Brain microvascular endothelial cell (primary cell): ENCODE measurements at regions not wholly inside any gene's neighbourhood (a gene's known extent, or its start where the extent isn't known, plus 50 kb on each side); places are given as distances from the start of the nearest gene placed in this dataset.

Experiments used
- DNase-seq: peaks from one replicate; pipeline ENCODE4 v3.0.0-alpha.2; 2020
- H3K27ac ChIP-seq: fragments of 250-450 bp; sonication (Bioruptor Pico); 2 replicates; pipeline ENCODE4 v1.5.1; 2020; ENCODE audit warnings: mild to moderate bottlenecking, moderate library complexity
- H3K27me3 ChIP-seq: fragments of 250-450 bp; sonication (Bioruptor Pico); replicated peaks from 2 replicates; pipeline ENCODE4 v1.5.1; 2020; ENCODE audit warnings: mild to moderate bottlenecking
- H3K36me3 ChIP-seq: fragments of 250-450 bp; sonication (Bioruptor Pico); replicated peaks from 2 replicates; pipeline ENCODE4 v1.5.1; 2020; ENCODE audit warnings: mild to moderate bottlenecking
- H3K4me3 ChIP-seq: 2 replicates; pipeline ENCODE4 v1.5.1; 2011; ENCODE audit warnings: low read depth, mild to moderate bottlenecking, control low read depth, low read length, moderate library complexity
- in situ Hi-C: cut with HindIII; loops from 2 replicates; pipeline ENCODE4 v1.10.0; 2017; ENCODE audit warnings: low sequenced_read_pairs, low pct_ligation_motif_present
- TF ChIP-seq, protein P1 (sequence below): IDR thresholded peaks from 2 replicates; pipeline ENCODE4 v1.5.1; 2011; ENCODE audit warnings: low read depth, mild to moderate bottlenecking, moderate library complexity, low read length, control low read depth, inconsistent platforms; ENCODE audit errors: missing control alignments

DNA sequence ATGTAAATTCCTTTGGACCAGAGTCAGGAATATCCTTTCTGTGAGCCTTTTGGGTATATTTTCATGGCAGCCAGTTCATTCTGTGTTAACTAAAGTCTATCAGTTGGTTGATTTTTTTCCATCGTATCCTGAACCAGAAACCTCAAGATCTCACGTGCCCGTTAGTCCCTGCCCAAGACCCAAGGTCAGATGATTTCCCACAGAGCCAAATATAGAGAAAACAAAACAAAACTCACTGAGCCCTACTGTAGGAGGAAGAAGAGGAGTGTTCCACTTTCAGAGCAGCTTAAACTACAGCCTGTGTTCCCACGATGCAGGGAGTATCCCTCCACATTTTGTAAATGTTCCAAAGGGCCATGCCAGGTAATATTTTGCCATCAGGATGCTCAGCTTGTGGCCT is 96.0 kb upstream of the ADO start:
- Histone ChIP-seq H3K36me3 (no peaks in the 10 kb centered on the region), H3K4me3 (no peak overlapping the region), H3K27ac (no peak overlapping the region), H3K27me3 (no peaks in the 10 kb centered on the region)
- TF ChIP-seq, protein P1, sequence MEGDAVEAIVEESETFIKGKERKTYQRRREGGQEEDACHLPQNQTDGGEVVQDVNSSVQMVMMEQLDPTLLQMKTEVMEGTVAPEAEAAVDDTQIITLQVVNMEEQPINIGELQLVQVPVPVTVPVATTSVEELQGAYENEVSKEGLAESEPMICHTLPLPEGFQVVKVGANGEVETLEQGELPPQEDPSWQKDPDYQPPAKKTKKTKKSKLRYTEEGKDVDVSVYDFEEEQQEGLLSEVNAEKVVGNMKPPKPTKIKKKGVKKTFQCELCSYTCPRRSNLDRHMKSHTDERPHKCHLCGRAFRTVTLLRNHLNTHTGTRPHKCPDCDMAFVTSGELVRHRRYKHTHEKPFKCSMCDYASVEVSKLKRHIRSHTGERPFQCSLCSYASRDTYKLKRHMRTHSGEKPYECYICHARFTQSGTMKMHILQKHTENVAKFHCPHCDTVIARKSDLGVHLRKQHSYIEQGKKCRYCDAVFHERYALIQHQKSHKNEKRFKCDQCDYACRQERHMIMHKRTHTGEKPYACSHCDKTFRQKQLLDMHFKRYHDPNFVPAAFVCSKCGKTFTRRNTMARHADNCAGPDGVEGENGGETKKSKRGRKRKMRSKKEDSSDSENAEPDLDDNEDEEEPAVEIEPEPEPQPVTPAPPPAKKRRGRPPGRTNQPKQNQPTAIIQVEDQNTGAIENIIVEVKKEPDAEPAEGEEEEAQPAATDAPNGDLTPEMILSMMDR, result no peak
- in situ Hi-C loops, result no loop called here
- DNase-seq, result no peak

DNA sequence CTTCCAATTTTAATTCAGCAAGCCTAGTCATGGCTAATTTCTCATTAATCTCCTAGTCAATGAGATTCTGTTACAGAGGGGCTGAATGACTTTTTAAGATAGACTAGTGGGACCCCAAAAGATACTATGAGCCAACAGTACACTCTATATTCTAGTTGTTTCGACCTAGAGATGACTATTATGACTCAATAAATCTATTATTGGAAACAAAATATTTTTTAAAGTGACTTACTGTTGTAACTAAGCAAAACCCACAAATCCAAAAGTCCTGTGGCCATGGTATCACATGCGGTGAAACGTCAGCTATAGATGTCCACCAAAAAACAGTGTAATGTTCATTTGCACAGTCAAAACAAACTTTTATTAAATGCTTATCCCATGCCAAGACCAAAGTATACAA is 95.3 kb upstream of the ADO start:
- Histone ChIP-seq H3K27me3 (no peaks in the 10 kb centered on the region), H3K4me3 (no peak overlapping the region), H3K36me3 (no peaks in the 10 kb centered on the region), H3K27ac (no peak overlapping the region)
- no peak for DNase-seq
- in situ Hi-C loops, result no loop called here
- TF ChIP-seq, protein P1, result no peak

DNA sequence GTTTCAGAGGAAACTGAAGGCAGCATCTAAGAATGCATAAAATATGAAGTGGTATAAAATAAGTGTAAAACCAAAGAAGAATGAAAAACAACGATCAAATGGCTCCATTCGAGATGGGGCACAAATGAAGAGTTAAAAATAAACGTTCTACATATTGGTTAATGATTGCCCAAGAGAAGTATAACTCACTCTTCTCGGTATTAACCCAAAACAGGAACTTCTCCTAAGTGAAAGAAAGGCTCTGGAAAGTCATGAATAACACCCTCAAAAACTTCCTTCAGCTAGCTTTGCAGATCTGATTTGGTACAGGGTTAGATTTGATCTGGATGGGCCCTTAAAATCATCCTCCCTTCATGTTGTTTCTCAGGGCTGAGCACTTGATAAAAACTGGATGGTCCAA is 94.3 kb upstream of the ADO start:
- Histone ChIP-seq H3K27ac (no peak overlapping the region), H3K36me3 (no peaks in the 10 kb centered on the region), H3K4me3 (no peak overlapping the region), H3K27me3 (no peaks in the 10 kb centered on the region)
- no peak for DNase-seq
- in situ Hi-C loops, result no loop called here
- TF ChIP-seq, protein P1, result no peak

DNA sequence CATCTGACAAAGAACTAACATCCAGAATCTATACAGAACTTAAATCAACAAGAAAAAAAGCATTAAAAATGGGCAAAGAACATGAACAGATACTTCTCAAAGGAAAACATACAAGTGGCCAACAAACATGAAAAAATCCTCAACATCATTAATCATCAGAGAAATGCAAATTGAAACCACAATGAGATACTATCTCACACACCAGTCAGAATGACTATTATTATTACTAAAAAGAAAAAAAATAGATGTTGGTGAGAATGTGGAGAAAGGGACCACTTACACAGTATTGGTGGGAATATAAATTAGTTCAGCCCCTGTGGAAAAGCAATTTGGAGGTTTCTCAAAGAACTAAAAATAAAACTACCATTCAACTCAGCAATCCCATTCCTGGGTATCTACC is 89.1 kb upstream of the ADO start:
- TF ChIP-seq, protein P1, result no peak
- H3K27me3 ChIP-seq, result no peaks in the 10 kb centered on the region
- no peak overlapping the region for H3K4me3 ChIP-seq
- H3K27ac ChIP-seq, result no peak overlapping the region
- no peak for DNase-seq
- H3K36me3 ChIP-seq, result no peaks in the 10 kb centered on the region
- in situ Hi-C loops, result no loop called here

DNA sequence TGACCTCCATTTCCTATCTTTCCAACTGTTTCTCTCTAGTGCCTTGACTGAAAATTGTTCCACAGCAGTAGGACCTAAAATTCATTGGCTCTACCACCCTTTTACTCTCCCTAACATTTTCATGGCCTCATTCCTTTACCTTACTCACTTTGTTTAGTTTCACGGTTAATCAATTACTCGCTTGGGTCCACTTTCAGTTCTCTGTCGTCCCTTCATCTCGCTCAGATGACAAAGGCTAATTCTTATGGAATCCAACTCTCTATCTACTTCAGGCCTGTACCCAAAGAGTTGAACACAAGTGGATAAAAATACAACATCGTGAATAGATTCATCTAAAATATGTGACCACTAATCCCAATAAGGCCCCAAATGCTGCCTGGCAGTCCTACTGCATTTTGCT is 85.9 kb upstream of the ADO start:
- DNase-seq, result no peak
- TF ChIP-seq, protein P1, result no peak
- in situ Hi-C loops, result no loop called here
- Histone ChIP-seq H3K4me3 (no peak overlapping the region), H3K36me3 (no peaks in the 10 kb centered on the region), H3K27me3 (no peaks in the 10 kb centered on the region), H3K27ac (no peak overlapping the region)

DNA sequence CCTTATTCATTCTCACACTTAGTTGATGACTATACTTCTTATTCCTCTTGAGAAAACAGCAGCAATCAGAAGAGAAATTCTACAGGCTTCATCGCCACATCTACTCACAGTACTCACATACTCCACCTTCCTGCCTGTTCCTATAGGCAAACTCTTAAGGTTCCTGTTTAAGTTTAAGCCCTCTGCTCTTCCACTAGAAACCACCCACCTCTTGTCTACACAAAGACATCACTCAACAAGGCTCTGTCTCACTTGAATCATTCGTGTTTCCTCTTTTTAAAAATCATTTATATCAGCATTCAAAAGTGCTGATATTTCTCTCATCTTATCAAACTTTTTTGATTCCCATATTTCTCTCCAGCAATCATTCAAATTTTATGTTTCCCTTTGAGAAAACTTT is 85.5 kb upstream of the ADO start:
- Histone ChIP-seq H3K4me3 (no peak overlapping the region), H3K27ac (no peak overlapping the region), H3K27me3 (no peaks in the 10 kb centered on the region), H3K36me3 (no peaks in the 10 kb centered on the region)
- no peak for DNase-seq
- in situ Hi-C loops, result no loop called here
- TF ChIP-seq, protein P1, result no peak
